HG03135 (cell line): ENCODE measurements at regions not wholly inside any gene's neighbourhood (a gene's known extent, or its start where the extent isn't known, plus 50 kb on each side); places are given as distances from the start of the nearest gene placed in this dataset.

ENCODE experiments used
- ATAC-seq: cut with Tn5 transposase; IDR thresholded peaks from one replicate; pipeline ENCODE4 v1.9.1; 2021; ENCODE audit warnings: mild to moderate bottlenecking, moderate library complexity; ENCODE audit not compliant: unreplicated experiment

- ATAC-seq = no peak
Measured at GRCh38 chr13:84272877-84273562, 390.7 kb upstream of the SLITRK1 start.

- ATAC-seq = no peak
Measured at GRCh38 chr13:84265257-84265764, 383.0 kb upstream of the SLITRK1 start.

GRCh38 chr13:84263354-84264069 is 381.2 kb upstream of the SLITRK1 start:
- ATAC-seq = no peak

GRCh38 chr13:84255226-84255797 is 373.0 kb upstream of the SLITRK1 start:
- no peak for ATAC-seq

GRCh38 chr13:84249463-84249862 is 367.2 kb upstream of the SLITRK1 start:
- ATAC-seq = no peak

- no peak for ATAC-seq
Measured at GRCh38 chr13:84243340-84243739, 361.1 kb upstream of the SLITRK1 start.

GRCh38 chr13:84239032-84239431 is 356.8 kb upstream of the SLITRK1 start:
- ATAC-seq = no peak

- no peak for ATAC-seq
Measured at GRCh38 chr13:84238381-84238780, 356.1 kb upstream of the SLITRK1 start.

GRCh38 chr13:84237143-84237542 is 354.9 kb upstream of the SLITRK1 start:
- no peak for ATAC-seq

GRCh38 chr13:84234416-84234815 is 352.1 kb upstream of the SLITRK1 start:
- ATAC-seq = no peak

- no peak for ATAC-seq
Measured at GRCh38 chr13:84230568-84230967, 348.3 kb upstream of the SLITRK1 start.

GRCh38 chr13:84211048-84211447 is 328.8 kb upstream of the SLITRK1 start:
- ATAC-seq = no peak

- no peak for ATAC-seq
Measured at GRCh38 chr13:84208246-84208910, 326.1 kb upstream of the SLITRK1 start.

GRCh38 chr13:84207509-84207908 is 325.2 kb upstream of the SLITRK1 start:
- ATAC-seq = no peak

- no peak for ATAC-seq
Measured at GRCh38 chr13:84200971-84201370, 318.7 kb upstream of the SLITRK1 start.

- ATAC-seq = no peak
Measured at GRCh38 chr13:84192125-84192524, 309.9 kb upstream of the SLITRK1 start.

- no peak for ATAC-seq
Measured at GRCh38 chr13:84191139-84191538, 308.9 kb upstream of the SLITRK1 start.

- no peak for ATAC-seq
Measured at GRCh38 chr13:84187626-84188025, 305.4 kb upstream of the SLITRK1 start.

GRCh38 chr13:84139561-84140158 is 257.4 kb upstream of the SLITRK1 start:
- ATAC-seq = no peak

- peak; percentile 99 for ATAC-seq
Measured at GRCh38 chr13:84137292-84137691, 255.0 kb upstream of the SLITRK1 start.

GRCh38 chr13:84136582-84136981 is 254.3 kb upstream of the SLITRK1 start:
- ATAC-seq = no peak
